ENCODE measurements at regions not wholly inside any gene's neighbourhood (a gene's known extent, or its start where the extent isn't known, plus 50 kb on each side); places are given as distances from the start of the nearest gene placed in this dataset.

DNA sequence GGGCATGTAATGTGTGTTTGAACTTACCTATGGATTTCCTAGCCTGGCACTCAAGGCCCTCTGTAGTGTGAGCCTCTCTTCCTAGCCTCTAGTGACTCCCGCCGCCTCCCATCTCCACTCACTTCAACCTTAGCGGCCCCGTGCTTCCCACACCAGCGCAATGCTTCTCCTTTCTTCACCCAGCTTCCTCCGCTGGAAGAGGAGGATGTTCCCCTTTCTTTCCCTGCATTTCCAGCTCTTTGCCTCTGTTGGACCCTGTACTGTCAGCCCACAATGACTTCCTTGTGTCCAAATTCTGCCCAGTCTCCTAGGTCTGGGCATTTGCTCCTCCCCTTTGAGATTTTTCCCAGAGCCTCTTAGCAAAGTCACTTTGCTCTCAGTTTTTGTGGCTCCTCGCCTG is 138.1 kb upstream of the IRF2BP2 start:
- TF ChIP-seq, protein P1, sequence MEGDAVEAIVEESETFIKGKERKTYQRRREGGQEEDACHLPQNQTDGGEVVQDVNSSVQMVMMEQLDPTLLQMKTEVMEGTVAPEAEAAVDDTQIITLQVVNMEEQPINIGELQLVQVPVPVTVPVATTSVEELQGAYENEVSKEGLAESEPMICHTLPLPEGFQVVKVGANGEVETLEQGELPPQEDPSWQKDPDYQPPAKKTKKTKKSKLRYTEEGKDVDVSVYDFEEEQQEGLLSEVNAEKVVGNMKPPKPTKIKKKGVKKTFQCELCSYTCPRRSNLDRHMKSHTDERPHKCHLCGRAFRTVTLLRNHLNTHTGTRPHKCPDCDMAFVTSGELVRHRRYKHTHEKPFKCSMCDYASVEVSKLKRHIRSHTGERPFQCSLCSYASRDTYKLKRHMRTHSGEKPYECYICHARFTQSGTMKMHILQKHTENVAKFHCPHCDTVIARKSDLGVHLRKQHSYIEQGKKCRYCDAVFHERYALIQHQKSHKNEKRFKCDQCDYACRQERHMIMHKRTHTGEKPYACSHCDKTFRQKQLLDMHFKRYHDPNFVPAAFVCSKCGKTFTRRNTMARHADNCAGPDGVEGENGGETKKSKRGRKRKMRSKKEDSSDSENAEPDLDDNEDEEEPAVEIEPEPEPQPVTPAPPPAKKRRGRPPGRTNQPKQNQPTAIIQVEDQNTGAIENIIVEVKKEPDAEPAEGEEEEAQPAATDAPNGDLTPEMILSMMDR (conservative IDR thresholded peaks at IDR 0.05; ENCODE audit: low read depth, low read length), result no peak
- no peak for TF ChIP-seq EZH2 (IDR thresholded peaks at IDR 0.05; ENCODE audit: borderline replicate concordance, low read depth, low read length, poor library complexity, severe bottlenecking)
